ENCODE measurements at regions not wholly inside any gene's neighbourhood (a gene's known extent, or its start where the extent isn't known, plus 50 kb on each side); places are given as distances from the start of the nearest gene placed in this dataset.
"Not testable (repeated sequence)": the region's sequence is repeated elsewhere in the genome, so short reads cannot be mapped to it uniquely, and the experiment has no call there.

DNA sequence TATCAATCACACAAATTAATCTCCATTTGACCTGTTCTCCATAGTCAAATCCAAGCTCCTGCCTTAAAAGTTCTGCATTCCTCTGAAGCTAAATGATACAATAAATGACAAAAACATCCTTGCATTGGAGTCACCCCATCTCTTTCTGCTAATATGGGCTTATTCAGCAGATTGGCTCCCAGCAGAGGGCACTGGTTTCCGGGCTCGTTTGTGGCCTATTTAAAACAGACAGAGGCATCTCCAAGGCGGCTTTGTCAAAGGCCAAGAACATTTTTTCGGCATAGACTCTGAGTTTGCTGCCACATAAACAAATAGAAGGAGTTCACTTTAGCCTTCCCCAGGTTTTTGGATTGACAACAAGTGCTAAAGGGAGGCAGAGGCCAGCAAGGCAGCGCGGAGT, 204.4 kb upstream of the RASGRP1 start:
- H3K27ac ChIP-seq: no peak overlapping the region
- no peaks in the 10 kb centered on the region for H3K36me3 ChIP-seq
- H3K4me1 ChIP-seq: no peaks in the 10 kb centered on the region
- no peaks in the 10 kb centered on the region for H3K9me3 ChIP-seq
- TF ChIP-seq, protein P1, sequence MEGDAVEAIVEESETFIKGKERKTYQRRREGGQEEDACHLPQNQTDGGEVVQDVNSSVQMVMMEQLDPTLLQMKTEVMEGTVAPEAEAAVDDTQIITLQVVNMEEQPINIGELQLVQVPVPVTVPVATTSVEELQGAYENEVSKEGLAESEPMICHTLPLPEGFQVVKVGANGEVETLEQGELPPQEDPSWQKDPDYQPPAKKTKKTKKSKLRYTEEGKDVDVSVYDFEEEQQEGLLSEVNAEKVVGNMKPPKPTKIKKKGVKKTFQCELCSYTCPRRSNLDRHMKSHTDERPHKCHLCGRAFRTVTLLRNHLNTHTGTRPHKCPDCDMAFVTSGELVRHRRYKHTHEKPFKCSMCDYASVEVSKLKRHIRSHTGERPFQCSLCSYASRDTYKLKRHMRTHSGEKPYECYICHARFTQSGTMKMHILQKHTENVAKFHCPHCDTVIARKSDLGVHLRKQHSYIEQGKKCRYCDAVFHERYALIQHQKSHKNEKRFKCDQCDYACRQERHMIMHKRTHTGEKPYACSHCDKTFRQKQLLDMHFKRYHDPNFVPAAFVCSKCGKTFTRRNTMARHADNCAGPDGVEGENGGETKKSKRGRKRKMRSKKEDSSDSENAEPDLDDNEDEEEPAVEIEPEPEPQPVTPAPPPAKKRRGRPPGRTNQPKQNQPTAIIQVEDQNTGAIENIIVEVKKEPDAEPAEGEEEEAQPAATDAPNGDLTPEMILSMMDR (IDR thresholded peaks at IDR 0.05): peak in 1 of 6 experiments; percentile 7
- no peak for TF ChIP-seq POLR2A (IDR thresholded peaks at IDR 0.05)
- H3K4me3 ChIP-seq: no peak overlapping the region
- no peaks in the 10 kb centered on the region for H3K27me3 ChIP-seq
- no peak for DNase-seq

DNA sequence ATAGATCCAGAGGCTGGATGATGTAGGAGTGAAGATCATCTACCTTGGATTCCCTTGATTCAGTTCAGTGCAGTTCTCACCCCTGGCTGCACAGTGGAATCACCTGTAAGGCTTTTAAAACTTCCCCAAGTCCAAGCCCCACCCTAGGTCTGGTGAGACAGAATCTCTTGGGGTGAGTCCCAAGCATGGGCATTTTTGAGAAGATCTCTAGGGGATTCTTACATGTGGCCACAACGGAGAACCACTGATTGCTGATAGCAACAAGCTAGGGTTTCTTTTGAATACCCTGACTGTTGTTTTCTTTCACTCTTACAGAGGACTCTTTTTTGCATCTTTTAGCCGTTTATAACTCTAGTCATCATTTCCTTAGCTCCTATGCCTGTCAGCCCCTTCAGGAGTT, 204.9 kb upstream of the RASGRP1 start:
- H3K4me3 ChIP-seq: no peak overlapping the region
- no peak for DNase-seq

DNA sequence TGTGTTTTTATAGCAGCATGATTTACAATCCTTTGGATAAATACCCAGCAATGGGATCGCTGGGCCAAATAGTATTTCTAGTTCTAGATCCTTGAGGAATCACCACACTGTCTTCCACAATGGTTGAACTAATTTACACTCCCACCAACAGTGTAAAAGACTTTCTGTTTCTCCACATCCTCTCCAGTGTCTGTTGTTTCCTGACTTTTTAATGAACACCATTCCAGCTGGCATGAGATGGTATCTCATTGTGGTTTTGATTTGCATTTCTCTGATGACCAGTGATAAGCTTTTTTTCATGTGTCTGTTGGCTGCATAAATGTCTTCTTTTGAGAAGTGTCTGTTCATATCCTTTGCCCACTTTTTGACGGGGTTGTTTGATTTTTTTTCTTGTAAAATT, 209.5 kb upstream of the RASGRP1 start:
- not testable (repeated sequence) for H3K4me1 ChIP-seq, H3K4me3 ChIP-seq, H3K9me3 ChIP-seq, H3K36me3 ChIP-seq, DNase-seq, H3K27me3 ChIP-seq, H3K27ac ChIP-seq

More for the DNA sequence above, 204.9 kb upstream of the RASGRP1 start:
- Histone ChIP-seq H3K27ac (no peak overlapping the region), H3K27me3 (no peaks in the 10 kb centered on the region), H3K36me3 (no peaks in the 10 kb centered on the region), H3K4me1 (no peaks in the 10 kb centered on the region), H3K9me3 (no peaks in the 10 kb centered on the region)
- TF ChIP-seq POLR2A (IDR thresholded peaks at IDR 0.05): no peak
- TF ChIP-seq, protein P1 (IDR thresholded peaks at IDR 0.05): no peak

DNA sequence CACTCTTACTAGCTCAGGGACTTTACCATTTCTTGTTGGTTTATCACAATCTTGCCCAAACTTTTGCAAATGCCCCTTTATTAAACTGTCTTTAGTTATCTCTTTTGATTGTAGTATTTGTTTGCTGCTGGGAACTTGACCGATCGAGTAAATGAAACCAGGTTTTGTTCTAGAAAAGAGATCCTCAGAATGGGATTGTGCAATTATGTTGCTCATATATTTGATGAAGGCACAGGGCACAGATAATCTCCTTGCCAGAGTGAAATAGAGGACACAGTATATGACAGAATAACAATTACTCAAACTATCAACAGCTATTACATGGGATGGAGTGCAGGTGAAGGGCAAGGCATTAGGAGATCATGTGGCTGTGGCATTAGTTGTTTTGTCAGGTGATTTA, 216.6 kb upstream of the RASGRP1 start:
- H3K4me1 ChIP-seq: no peaks in the 10 kb centered on the region
- no peak overlapping the region for H3K27ac ChIP-seq
- TF ChIP-seq POLR2A (IDR thresholded peaks at IDR 0.05): no peak
- TF ChIP-seq, protein P1 (IDR thresholded peaks at IDR 0.05): no peak
- H3K4me3 ChIP-seq: no peak overlapping the region
- no peaks in the 10 kb centered on the region for H3K27me3 ChIP-seq
- H3K9me3 ChIP-seq: no peaks in the 10 kb centered on the region
- DNase-seq: no peak
- H3K36me3 ChIP-seq: no peaks in the 10 kb centered on the region

DNA sequence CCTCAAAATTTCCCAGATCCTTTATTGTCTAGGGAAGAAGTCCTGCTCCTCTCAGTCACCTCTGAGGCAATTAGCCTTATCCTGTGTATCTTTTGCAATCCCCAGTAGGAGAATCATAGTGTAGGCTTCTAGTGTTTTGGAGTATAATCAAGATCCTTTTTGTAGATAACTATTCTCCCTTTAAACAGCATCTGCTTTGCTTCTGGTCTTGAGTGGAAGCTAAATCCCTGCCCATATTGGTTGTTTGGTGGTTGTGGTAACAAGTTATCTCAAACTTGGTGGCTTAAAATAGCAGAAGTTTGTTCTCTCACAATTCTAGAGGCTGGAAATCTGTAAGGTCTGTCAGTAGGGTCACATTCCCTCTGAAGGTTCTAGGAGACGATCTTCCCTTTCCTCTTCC, 217.5 kb upstream of the RASGRP1 start:
- Histone ChIP-seq H3K9me3 (no peaks in the 10 kb centered on the region), H3K27me3 (no peaks in the 10 kb centered on the region), H3K4me3 (no peak overlapping the region), H3K4me1 (no peaks in the 10 kb centered on the region), H3K27ac (no peak overlapping the region), H3K36me3 (no peaks in the 10 kb centered on the region)
- TF ChIP-seq, protein P1 (IDR thresholded peaks at IDR 0.05): no peak
- no peak for TF ChIP-seq POLR2A (IDR thresholded peaks at IDR 0.05)
- no peak for DNase-seq

DNA sequence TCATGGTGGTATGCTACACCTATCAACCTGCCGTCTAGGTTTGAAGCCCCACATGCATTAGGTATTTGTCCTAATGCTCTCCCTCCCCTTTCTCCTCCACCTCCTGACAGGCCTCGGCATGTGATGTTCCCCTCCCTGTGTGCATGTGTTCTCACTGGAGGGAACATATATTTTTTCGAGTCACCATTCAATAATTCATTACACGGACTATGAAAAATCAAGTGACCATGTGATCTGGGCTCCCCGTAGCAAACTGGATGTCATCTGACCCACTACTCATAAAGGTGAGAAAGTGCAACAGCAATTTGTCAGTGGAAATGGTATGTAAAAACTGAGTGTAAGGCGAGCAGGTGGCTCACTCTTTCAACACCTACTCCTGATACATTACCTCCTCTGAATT, 224.3 kb upstream of the RASGRP1 start:
- Histone ChIP-seq H3K4me1 (no peaks in the 10 kb centered on the region), H3K36me3 (no peaks in the 10 kb centered on the region), H3K9me3 (no peaks in the 10 kb centered on the region), H3K27ac (no peak overlapping the region), H3K27me3 (no peaks in the 10 kb centered on the region), H3K4me3 (no peak overlapping the region)
- TF ChIP-seq, protein P1 (IDR thresholded peaks at IDR 0.05): no peak
- TF ChIP-seq POLR2A (IDR thresholded peaks at IDR 0.05): no peak
- no peak for DNase-seq
